ENCODE measurements at regions not wholly inside any gene's neighbourhood (a gene's known extent, or its start where the extent isn't known, plus 50 kb on each side); places are given as distances from the start of the nearest gene placed in this dataset.

DNA sequence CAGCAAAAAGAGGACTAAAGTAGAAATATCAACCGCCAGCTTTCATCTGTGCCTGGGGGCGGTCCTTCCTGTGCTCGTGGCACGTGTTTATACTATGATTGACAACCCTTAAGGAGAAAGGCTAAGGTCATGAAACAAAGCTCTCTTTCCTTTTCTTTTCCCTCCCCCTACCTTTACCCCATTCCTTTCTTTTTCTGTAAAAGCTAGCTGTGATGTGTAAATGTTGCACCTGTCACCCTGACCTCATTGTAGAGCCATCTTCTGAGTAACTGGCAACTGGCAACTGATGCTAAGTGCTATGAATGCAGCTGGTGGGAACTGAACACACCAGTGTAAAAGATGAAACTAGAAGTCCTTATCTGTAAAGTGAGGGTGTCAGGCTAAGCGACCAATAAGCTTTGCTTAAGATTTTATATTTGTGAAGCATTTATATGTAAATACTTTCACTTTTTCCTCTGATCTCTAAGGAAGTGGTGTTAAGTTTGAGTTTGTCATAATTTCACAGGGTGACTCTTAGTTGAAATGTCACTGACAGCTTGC is 102.8 kb upstream of the BCAT1 start:
- Histone ChIP-seq H3K4me3 (ENCODE audit: low read depth in 1 of 2, low read length in 2 of 2) (peak overlapping the region; percentile 41 to 60; a peak in 3 of 4 replicates), H3K4me2 (ENCODE audit: insufficient read depth, low read length) (peak overlapping the region; percentile 77), H4K20me1 (ENCODE audit: insufficient read depth, low read length) (no peaks in the 10 kb centered on the region), H2AFZ (ENCODE audit: low read depth, low read length) (peak overlapping the region; percentile 72), H3K27ac (ENCODE audit: low read length) (peak overlapping the region; percentile 95), H3K4me1 (ENCODE audit: insufficient read depth, low read length) (peaks cover 51% of the 10 kb centered on the region), H3K9ac (ENCODE audit: low read depth, low read length) (peak overlapping the region; percentile 65), H3K79me2 (ENCODE audit: insufficient read depth, low read length) (peaks cover 40% of the 10 kb centered on the region), H3K36me3 (ENCODE audit: insufficient read depth, low read length) (no peaks in the 10 kb centered on the region), H3K27me3 (ENCODE audit: insufficient read depth, low read length, poor library complexity) (no peaks in the 10 kb centered on the region), H3K9me3 (ENCODE audit: insufficient read depth, low read length, severe bottlenecking) (peaks cover 2% of the 10 kb centered on the region)
- ATAC-seq (ENCODE audit: insufficient read depth, low read depth) (peak; percentile 80), DNase-seq (peak; percentile 86)
- TF ChIP-seq, protein P1, sequence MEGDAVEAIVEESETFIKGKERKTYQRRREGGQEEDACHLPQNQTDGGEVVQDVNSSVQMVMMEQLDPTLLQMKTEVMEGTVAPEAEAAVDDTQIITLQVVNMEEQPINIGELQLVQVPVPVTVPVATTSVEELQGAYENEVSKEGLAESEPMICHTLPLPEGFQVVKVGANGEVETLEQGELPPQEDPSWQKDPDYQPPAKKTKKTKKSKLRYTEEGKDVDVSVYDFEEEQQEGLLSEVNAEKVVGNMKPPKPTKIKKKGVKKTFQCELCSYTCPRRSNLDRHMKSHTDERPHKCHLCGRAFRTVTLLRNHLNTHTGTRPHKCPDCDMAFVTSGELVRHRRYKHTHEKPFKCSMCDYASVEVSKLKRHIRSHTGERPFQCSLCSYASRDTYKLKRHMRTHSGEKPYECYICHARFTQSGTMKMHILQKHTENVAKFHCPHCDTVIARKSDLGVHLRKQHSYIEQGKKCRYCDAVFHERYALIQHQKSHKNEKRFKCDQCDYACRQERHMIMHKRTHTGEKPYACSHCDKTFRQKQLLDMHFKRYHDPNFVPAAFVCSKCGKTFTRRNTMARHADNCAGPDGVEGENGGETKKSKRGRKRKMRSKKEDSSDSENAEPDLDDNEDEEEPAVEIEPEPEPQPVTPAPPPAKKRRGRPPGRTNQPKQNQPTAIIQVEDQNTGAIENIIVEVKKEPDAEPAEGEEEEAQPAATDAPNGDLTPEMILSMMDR (IDR thresholded peaks at IDR 0.05; ENCODE audit: borderline replicate concordance, extremely low read depth, low read length, poor library complexity, severe bottlenecking), result no peak
- TF ChIP-seq EZH2 (IDR thresholded peaks at IDR 0.05; ENCODE audit: borderline replicate concordance, low read depth, low read length, severe bottlenecking), result no peak

DNA sequence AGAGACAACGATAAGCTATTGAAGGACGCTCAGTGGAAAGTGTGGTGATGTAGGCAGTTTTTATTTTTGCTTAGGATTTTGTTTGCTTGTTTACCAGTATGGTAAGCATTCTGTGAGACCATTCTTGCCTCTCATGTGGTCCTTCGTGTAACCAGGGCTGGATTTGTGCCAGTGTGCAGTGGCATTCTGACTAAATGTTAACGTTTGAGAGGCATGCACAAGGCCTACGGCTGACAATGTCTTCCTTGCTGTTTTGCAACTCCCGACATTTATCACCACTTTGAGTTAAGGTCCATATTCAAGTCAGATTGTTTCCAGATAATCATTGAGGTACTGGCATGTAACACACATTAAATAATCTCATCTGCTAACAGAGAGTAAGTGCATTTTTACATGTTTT is 102.3 kb upstream of the BCAT1 start:
- Histone ChIP-seq H3K9ac (ENCODE audit: low read depth, low read length) (peak overlapping the region; percentile 65), H4K20me1 (ENCODE audit: insufficient read depth, low read length) (no peaks in the 10 kb centered on the region), H3K27me3 (ENCODE audit: insufficient read depth, low read length, poor library complexity) (no peaks in the 10 kb centered on the region), H2AFZ (ENCODE audit: low read depth, low read length) (peak overlapping the region; percentile 72), H3K27ac (ENCODE audit: low read length) (peak overlapping the region; percentile 95), H3K9me3 (ENCODE audit: insufficient read depth, low read length, severe bottlenecking) (peaks cover 7% of the 10 kb centered on the region), H3K79me2 (ENCODE audit: insufficient read depth, low read length) (peaks cover 34% of the 10 kb centered on the region), H3K4me2 (ENCODE audit: insufficient read depth, low read length) (peak overlapping the region; percentile 77), H3K36me3 (ENCODE audit: insufficient read depth, low read length) (no peaks in the 10 kb centered on the region), H3K4me3 (ENCODE audit: low read depth in 1 of 2, low read length in 2 of 2) (peak overlapping the region in 1 of 2 experiments; percentile 60; a peak in 2 of 4 replicates), H3K4me1 (ENCODE audit: insufficient read depth, low read length) (peaks cover 46% of the 10 kb centered on the region)
- DNase-seq (peak; percentile 35), ATAC-seq (ENCODE audit: insufficient read depth, low read depth) (peak; percentile 3; the same call in 1 of the 3 replicates)
- TF ChIP-seq, protein P1 (IDR thresholded peaks at IDR 0.05; ENCODE audit: borderline replicate concordance, extremely low read depth, low read length, poor library complexity, severe bottlenecking), result no peak
- no peak for TF ChIP-seq EZH2 (IDR thresholded peaks at IDR 0.05; ENCODE audit: borderline replicate concordance, low read depth, low read length, severe bottlenecking)

DNA sequence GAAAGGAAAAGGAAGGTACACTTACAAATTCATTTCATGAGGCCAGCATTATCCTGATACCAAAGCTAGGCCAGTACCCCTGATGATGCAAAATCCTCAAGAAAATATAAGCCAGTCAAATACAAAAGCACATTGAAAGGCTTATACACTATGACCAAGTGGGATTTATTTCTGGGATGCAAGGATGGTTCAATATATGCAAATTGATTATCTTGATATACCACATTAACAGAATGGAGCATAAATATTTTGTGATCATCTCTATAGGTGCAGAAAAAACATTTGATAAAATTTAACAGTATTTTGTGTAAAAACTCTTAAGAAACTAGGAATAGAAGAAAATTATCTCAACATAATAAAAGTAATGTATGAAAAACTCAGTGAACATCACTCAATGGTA is 97.0 kb upstream of the BCAT1 start:
- H3K9me3 ChIP-seq (ENCODE audit: insufficient read depth, low read length, severe bottlenecking), result peaks cover 7% of the 10 kb centered on the region
- H3K79me2 ChIP-seq (ENCODE audit: insufficient read depth, low read length), result no peaks in the 10 kb centered on the region
- no peaks in the 10 kb centered on the region for H3K27me3 ChIP-seq (ENCODE audit: insufficient read depth, low read length, poor library complexity)
- H3K27ac ChIP-seq (ENCODE audit: low read length), result no peak overlapping the region
- DNase-seq, result no peak
- TF ChIP-seq EZH2 (IDR thresholded peaks at IDR 0.05; ENCODE audit: borderline replicate concordance, low read depth, low read length, severe bottlenecking), result no peak
- TF ChIP-seq, protein P1 (IDR thresholded peaks at IDR 0.05; ENCODE audit: borderline replicate concordance, extremely low read depth, low read length, poor library complexity, severe bottlenecking), result no peak
- no peak for ATAC-seq (ENCODE audit: insufficient read depth, low read depth)
- H3K4me3 ChIP-seq (ENCODE audit: low read depth in 1 of 2, low read length in 2 of 2), result no peak overlapping the region
- H4K20me1 ChIP-seq (ENCODE audit: insufficient read depth, low read length), result no peaks in the 10 kb centered on the region
- peaks cover 13% of the 10 kb centered on the region for H3K4me1 ChIP-seq (ENCODE audit: insufficient read depth, low read length)
- H3K4me2 ChIP-seq (ENCODE audit: insufficient read depth, low read length), result no peak overlapping the region
- no peak overlapping the region for H2AFZ ChIP-seq (ENCODE audit: low read depth, low read length)
- H3K36me3 ChIP-seq (ENCODE audit: insufficient read depth, low read length), result no peaks in the 10 kb centered on the region
- H3K9ac ChIP-seq (ENCODE audit: low read depth, low read length), result no peak overlapping the region
